HepG2 (cell line): ENCODE measurements at regions not wholly inside any gene's neighbourhood (a gene's known extent, or its start where the extent isn't known, plus 50 kb on each side); places are given as distances from the start of the nearest gene placed in this dataset.

Experiments used
- ASH2L ChIP-seq: fragments of 300-600, 200-600 bp; sonication (generic); IDR thresholded peaks from 2 replicates; pipeline ENCODE4 v1.7.0; 2017; ENCODE audit warnings: low read depth, mild to moderate bottlenecking, moderate library complexity, mixed read lengths, low read length; ENCODE audit not compliant: insufficient read length
- ETV6 ChIP-seq: sonication (generic); formaldehyde crosslinking; conservative IDR thresholded peaks from 2 replicates; pipeline ENCODE4 v1.4.0; 2020; ENCODE audit warnings: missing genetic modification reagents
- MYC ChIP-seq: sonication (generic); formaldehyde crosslinking; IDR thresholded peaks from 2 replicates; pipeline ENCODE4 v1.9.0; 2021; ENCODE audit warnings: missing genetic modification reagents, borderline replicate concordance
- TGIF2 ChIP-seq: IDR thresholded peaks from 2 replicates; pipeline ENCODE4 v1.6.1; 2016; ENCODE audit warnings: control low read depth, missing compliant biosample characterization
- ZNF20 ChIP-seq: sonication (generic); formaldehyde crosslinking; IDR thresholded peaks from 2 replicates; pipeline ENCODE4 v1.4.0; 2020; ENCODE audit warnings: mild to moderate bottlenecking, moderate library complexity, missing genetic modification reagents
- ZNF260 ChIP-seq: sonication (generic); formaldehyde crosslinking; IDR thresholded peaks from 2 replicates; pipeline ENCODE4 v1.4.0; 2020; ENCODE audit warnings: missing genetic modification reagents, low read depth, mild to moderate bottlenecking, borderline replicate concordance
- TF ChIP-seq, protein P1 (sequence below): sonication (generic); formaldehyde crosslinking; IDR thresholded peaks from 2 replicates; pipeline ENCODE4 v1.5.0; 2020; ENCODE audit warnings: mild to moderate bottlenecking, missing genetic modification reagents, borderline replicate concordance

DNA sequence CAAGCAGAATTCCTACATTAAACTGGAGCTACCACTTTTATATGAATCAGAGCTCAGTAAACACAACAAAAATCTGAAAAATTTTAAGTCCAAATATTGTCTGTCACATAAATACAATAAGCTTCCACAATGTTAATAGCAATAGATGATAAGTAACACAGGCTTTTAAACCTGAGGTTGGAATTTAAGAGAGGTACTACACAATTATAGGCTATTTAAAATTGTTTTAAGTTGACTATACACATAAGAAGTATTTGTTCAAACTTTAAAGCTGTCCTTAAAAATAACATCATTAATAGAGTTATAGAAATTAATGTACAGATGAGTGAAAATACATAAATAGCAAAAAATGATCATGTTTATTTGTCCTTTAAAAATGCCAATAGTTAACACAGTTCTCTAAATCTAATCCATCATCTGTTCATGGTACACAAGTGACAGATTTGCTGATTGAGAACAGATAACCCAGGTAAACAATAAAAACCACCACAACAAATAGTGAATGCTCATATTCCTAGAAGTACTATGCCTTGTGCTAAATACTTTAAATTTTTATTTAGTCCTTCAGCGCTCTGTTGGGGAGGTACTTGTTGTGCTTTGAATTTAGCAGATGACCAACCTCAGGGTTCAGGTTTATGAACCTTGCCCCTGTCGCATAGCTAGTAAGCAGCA is 382.3 kb upstream of the ID4 start:
- TF ChIP-seq ETV6 (CRISPR knock-in tag) (no peak), ZNF260 (no peak), ASH2L (no peak), ZNF20 (CRISPR knock-in tag) (no peak), TGIF2 (CRISPR knock-in tag) (no peak), MYC (CRISPR knock-in tag) (no peak)
- TF ChIP-seq, protein P1, sequence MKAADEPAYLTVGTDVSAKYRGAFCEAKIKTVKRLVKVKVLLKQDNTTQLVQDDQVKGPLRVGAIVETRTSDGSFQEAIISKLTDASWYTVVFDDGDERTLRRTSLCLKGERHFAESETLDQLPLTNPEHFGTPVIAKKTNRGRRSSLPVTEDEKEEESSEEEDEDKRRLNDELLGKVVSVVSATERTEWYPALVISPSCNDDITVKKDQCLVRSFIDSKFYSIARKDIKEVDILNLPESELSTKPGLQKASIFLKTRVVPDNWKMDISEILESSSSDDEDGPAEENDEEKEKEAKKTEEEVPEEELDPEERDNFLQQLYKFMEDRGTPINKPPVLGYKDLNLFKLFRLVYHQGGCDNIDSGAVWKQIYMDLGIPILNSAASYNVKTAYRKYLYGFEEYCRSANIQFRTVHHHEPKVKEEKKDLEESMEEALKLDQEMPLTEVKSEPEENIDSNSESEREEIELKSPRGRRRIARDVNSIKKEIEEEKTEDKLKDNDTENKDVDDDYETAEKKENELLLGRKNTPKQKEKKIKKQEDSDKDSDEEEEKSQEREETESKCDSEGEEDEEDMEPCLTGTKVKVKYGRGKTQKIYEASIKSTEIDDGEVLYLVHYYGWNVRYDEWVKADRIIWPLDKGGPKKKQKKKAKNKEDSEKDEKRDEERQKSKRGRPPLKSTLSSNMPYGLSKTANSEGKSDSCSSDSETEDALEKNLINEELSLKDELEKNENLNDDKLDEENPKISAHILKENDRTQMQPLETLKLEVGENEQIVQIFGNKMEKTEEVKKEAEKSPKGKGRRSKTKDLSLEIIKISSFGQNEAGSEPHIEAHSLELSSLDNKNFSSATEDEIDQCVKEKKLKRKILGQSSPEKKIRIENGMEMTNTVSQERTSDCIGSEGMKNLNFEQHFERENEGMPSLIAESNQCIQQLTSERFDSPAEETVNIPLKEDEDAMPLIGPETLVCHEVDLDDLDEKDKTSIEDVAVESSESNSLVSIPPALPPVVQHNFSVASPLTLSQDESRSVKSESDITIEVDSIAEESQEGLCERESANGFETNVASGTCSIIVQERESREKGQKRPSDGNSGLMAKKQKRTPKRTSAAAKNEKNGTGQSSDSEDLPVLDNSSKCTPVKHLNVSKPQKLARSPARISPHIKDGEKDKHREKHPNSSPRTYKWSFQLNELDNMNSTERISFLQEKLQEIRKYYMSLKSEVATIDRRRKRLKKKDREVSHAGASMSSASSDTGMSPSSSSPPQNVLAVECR (CRISPR knock-in tag): no peak
